ENCODE measurements at regions not wholly inside any gene's neighbourhood (a gene's known extent, or its start where the extent isn't known, plus 50 kb on each side); places are given as distances from the start of the nearest gene placed in this dataset.

DNA sequence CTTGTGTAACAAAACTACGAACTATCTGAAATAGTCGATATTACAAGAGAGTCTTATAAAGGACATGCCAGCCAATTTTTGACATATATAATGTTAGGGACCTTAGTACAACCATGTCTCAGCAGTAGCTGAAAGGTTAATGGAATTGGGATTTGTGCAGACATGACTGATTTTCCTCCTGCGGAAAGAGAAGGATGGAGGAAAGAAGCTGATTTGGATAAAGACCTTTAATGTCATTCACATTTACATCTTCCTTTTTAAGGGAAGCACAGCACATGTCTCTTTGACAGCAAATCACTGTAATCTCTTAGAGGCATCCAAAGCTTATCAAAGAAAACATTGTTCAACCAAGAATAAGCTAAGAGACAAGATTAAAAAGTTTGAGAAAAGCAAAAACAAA lies 1976.2 kb upstream of the IGFBP7 start:
- Histone ChIP-seq H3K27ac (no peak overlapping the region), H3K4me1 (no peaks in the 10 kb centered on the region), H3K9me3 (peaks cover 3% of the 10 kb centered on the region), H3K4me3 (no peak overlapping the region), H3K36me3 (no peaks in the 10 kb centered on the region), H3K27me3 (no peaks in the 10 kb centered on the region)
- intact Hi-C loops (cut with DNase I) = no loop called here
- TF ChIP-seq, protein P1, sequence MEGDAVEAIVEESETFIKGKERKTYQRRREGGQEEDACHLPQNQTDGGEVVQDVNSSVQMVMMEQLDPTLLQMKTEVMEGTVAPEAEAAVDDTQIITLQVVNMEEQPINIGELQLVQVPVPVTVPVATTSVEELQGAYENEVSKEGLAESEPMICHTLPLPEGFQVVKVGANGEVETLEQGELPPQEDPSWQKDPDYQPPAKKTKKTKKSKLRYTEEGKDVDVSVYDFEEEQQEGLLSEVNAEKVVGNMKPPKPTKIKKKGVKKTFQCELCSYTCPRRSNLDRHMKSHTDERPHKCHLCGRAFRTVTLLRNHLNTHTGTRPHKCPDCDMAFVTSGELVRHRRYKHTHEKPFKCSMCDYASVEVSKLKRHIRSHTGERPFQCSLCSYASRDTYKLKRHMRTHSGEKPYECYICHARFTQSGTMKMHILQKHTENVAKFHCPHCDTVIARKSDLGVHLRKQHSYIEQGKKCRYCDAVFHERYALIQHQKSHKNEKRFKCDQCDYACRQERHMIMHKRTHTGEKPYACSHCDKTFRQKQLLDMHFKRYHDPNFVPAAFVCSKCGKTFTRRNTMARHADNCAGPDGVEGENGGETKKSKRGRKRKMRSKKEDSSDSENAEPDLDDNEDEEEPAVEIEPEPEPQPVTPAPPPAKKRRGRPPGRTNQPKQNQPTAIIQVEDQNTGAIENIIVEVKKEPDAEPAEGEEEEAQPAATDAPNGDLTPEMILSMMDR (IDR thresholded peaks at IDR 0.05) = no peak
- DNase-seq (no peak), ATAC-seq (no peak)

DNA sequence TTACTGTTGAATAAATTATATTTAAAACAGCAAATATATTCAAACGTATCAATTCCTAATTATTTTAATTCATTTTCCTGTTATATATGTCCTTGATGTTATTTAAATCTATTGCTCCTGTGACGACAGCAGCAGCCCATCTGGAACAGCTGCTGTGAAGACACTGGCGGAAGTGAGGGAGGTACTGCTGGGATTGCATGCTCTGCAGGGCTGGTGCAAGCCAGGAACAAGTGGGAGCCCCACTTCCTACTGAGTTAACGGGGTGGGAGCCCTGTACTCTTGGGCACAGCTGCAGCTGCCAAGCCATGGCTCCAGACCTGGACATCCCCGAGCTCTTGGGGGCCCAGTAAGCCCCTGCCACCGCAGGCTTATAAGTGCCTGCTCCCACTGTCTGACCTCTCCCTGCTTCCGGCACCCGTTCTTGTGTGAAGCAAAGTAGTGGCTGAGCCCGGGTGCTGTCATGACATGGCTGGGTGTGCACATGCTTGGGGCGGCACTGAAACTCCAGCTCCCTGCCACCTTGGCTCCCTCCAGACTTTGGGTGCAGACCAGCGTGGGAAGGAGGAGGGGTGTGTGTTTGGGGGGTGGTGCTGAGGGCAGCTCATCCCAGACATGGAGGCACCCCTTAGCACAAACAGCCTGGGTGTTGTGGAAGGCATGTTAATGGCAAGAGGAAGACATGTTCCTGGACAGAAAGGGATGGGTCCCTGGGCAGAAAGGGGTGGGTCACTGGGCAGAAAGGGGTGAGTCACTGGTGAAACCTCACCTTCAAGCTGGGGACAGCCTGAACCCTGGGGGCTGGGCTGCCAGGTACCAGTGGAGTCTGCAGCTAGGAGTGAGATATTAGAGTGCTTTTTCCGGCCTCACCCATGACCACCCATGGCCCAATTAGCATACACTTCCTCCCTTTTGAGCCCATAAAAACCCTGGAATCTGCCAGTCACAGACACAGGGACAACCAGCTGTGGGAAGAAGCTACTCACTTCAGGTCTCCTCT lies 1981.3 kb upstream of the IGFBP7 start:
- Histone ChIP-seq H3K27me3 (no peaks in the 10 kb centered on the region), H3K27ac (no peak overlapping the region), H3K9me3 (peaks cover 3% of the 10 kb centered on the region), H3K36me3 (no peaks in the 10 kb centered on the region), H3K4me3 (no peak overlapping the region), H3K4me1 (no peaks in the 10 kb centered on the region)
- intact Hi-C loops (cut with DNase I) = no loop called here
- ATAC-seq (peak; percentile 39), DNase-seq (peak; percentile 45)
- TF ChIP-seq, protein P1 (IDR thresholded peaks at IDR 0.05) = no peak

- TF ChIP-seq, protein P1 (IDR thresholded peaks at IDR 0.05) = no peak
- DNase-seq = no peak
- Histone ChIP-seq H3K4me3 (no peak overlapping the region), H3K27me3 (no peaks in the 10 kb centered on the region), H3K27ac (no peak overlapping the region), H3K9me3 (no peaks in the 10 kb centered on the region), H3K4me1 (no peaks in the 10 kb centered on the region), H3K36me3 (no peaks in the 10 kb centered on the region)
- intact Hi-C loops (cut with DNase I) = no loop called here
- no peak for ATAC-seq
These were observed 1984.3 kb upstream of the IGFBP7 start for GRCh38 chr4:59094505-59094904.

GRCh38 chr4:59102311-59102710 lies 1992.1 kb upstream of the IGFBP7 start:
- no peak overlapping the region for H3K4me3 ChIP-seq
- no peak for ATAC-seq
- intact Hi-C loops (cut with DNase I) = no loop called here
- no peak for DNase-seq
- no peaks in the 10 kb centered on the region for H3K9me3 ChIP-seq
- TF ChIP-seq, protein P1 (IDR thresholded peaks at IDR 0.05) = no peak
- no peak overlapping the region for H3K27ac ChIP-seq
- no peaks in the 10 kb centered on the region for H3K36me3 ChIP-seq
- no peaks in the 10 kb centered on the region for H3K4me1 ChIP-seq
- no peaks in the 10 kb centered on the region for H3K27me3 ChIP-seq

GRCh38 chr4:59120287-59120814 lies 2010.2 kb upstream of the IGFBP7 start:
- TF ChIP-seq, protein P1 (IDR thresholded peaks at IDR 0.05) = no peak
- DNase-seq (no peak), ATAC-seq (no peak)
- Histone ChIP-seq H3K36me3 (no peaks in the 10 kb centered on the region), H3K9me3 (no peaks in the 10 kb centered on the region), H3K27me3 (no peaks in the 10 kb centered on the region), H3K27ac (no peak overlapping the region), H3K4me1 (no peaks in the 10 kb centered on the region), H3K4me3 (no peak overlapping the region)
- intact Hi-C loops (cut with DNase I) = no loop called here
